Stimulated activated naive B cell treated with anti-CD40 and anti-IgM and Interleukin-4, amounts not matched to agents 10 μg/mL and 1 μg/mL and 100 μg/mL, for 72 hours (primary cell): ENCODE measurements at regions not wholly inside any gene's neighbourhood (a gene's known extent, or its start where the extent isn't known, plus 50 kb on each side); places are given as distances from the start of the nearest gene placed in this dataset.

Experiments used
- ATAC-seq, 2 donors: fragments of 150-1000 bp; cut with Tn5 transposase; replicated peaks; 2 replicates each; pipeline ENCODE4 v1.10.0; 2021; ENCODE audit warnings: moderate library complexity in 1 of 2
- DNase-seq: peaks from one replicate; pipeline ENCODE4 v3.0.0; 2021
- H3K27ac Mint-ChIP-seq: one replicate; pipeline ENCODE4 v1.8.0; 2022; ENCODE audit warnings: mild to moderate bottlenecking, mixed read lengths
- H3K27me3 Mint-ChIP-seq, 2 donors: one replicate each; pipeline ENCODE4 v1.8.0; 2022; ENCODE audit warnings: mixed read lengths in 2 of 2
- H3K36me3 Mint-ChIP-seq, 2 donors: one replicate each; pipeline ENCODE4 v1.8.0; 2022; ENCODE audit warnings: mixed read lengths in 2 of 2, mild to moderate bottlenecking in 1 of 2
- H3K4me1 Mint-ChIP-seq, 2 donors: one replicate each; pipeline ENCODE4 v1.8.0; 2022; ENCODE audit warnings: mixed read lengths in 2 of 2, mild to moderate bottlenecking in 1 of 2
- H3K4me3 Mint-ChIP-seq, 2 donors: one replicate each; pipeline ENCODE4 v1.8.0; 2022; ENCODE audit warnings: mild to moderate bottlenecking in 2 of 2, mixed read lengths in 2 of 2, moderate library complexity in 1 of 2
- H3K9me3 Mint-ChIP-seq, 2 donors: one replicate each; pipeline ENCODE4 v1.8.0; 2022; ENCODE audit warnings: mixed read lengths in 2 of 2, mild to moderate bottlenecking in 1 of 2

DNA sequence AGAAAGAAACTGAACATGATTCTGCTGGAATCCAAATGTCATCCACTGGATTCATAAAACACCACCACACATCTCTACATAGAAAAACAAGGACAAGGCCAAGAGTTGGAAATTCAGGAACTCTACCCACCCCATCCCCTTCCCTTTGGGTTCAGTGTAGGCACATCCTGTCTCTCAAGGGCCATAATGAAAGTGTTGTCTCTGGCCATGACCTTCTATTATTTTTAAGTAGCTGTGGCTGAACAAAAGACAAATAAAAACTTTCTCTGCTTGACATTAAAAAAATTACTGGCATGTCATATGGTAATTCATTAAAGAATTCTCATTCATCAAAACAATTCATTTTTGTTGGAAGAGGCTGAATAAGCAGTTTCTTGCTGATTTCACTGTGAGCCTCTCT, 54.9 kb upstream of the ZBTB18 start:
- H3K4me3 Mint-ChIP-seq = no peak overlapping the region
- peaks cover 0 to 3% of the 10 kb centered on the region in 2 donors for H3K4me1 Mint-ChIP-seq
- H3K9me3 Mint-ChIP-seq = peaks cover 5 to 6% of the 10 kb centered on the region in 2 donors
- no peaks in the 10 kb centered on the region for H3K36me3 Mint-ChIP-seq
- no peak overlapping the region for H3K27ac Mint-ChIP-seq
- DNase-seq (no peak), ATAC-seq (no peak)
- H3K27me3 Mint-ChIP-seq = peaks cover 0 to 6% of the 10 kb centered on the region in 2 donors

DNA sequence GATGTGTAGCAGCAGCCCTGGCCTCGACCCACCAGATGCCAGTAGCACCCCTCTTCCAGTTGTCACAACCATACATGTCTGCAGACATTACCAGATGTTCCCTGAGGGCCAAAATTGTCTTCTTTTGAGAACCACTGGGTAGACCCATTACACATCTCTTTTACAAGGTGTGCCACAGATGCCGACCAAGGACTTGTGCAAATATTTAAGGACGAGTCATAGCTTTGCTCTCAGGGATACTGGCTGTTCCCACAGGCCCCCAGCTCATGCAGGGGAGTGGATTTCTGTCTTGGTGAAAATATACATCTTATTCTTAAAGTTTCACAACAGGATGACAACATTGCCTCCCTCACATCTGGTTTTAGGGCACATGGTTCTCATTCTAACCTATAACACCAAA, 59.4 kb upstream of the ZBTB18 start:
- no peak for DNase-seq
- Mint-ChIP-seq H3K9me3 (peaks cover 9 to 17% of the 10 kb centered on the region in 2 donors), H3K4me1 (no peaks in the 10 kb centered on the region), H3K27me3 (peaks cover 0 to 5% of the 10 kb centered on the region in 2 donors), H3K27ac (no peak overlapping the region), H3K4me3 (no peak overlapping the region), H3K36me3 (peaks cover 5 to 9% of the 10 kb centered on the region in 2 donors)
- ATAC-seq = no peak

DNA sequence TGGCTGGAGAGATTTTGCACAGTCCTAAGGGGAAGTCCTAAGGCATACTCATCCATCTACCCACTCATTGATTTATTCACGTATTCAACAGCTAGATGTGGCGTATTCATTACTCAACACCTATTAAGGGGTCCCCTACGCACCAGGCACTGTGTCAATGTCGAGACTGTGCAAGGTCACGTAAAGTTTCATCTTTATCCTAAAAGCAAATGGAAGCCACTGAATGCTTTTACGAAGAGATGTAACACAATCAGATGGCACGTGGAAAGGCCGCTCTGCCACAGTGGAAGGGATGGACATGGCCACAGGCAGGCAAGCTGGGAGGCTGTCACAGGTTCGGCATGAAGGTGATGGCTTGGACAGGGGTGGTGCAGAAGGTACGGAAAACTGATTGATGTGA, 66.3 kb upstream of the ZBTB18 start:
- Mint-ChIP-seq H3K27me3 (peaks cover 5 to 13% of the 10 kb centered on the region in 2 donors), H3K4me1 (no peaks in the 10 kb centered on the region), H3K36me3 (peaks cover 0 to 3% of the 10 kb centered on the region in 2 donors), H3K4me3 (no peak overlapping the region), H3K27ac (no peak overlapping the region), H3K9me3 (peaks cover under 1 to 8% of the 10 kb centered on the region in 2 donors)
- DNase-seq = no peak
- ATAC-seq = no peak

DNA sequence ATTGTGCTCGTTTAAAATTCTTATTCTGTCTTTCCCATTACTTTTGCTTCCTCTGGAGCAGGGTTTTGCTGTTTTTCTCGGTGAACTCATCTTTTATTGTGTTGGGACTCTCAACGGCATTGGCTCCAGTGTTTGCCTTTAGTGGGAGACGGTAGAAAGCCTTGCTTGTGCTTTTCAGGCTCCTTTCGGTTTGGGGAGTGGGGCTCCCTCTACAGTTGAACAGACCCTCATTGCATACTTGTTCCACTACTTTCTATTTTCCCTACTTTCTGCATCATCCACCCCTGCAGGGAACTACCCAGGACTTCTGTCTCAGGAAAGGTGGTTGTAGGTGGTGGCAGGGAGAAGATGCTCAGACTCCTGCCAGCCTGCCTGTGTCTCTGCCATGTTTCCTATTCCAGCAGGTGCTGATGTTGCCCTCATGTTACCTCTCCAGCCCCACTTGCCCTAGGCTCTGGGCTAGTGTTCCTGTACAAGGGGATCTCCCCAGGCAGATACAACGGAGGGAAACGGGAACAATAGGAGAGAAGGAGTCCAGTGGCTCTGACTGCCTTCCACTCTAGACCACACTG, 68.5 kb upstream of the ZBTB18 start:
- H3K4me1 Mint-ChIP-seq = no peaks in the 10 kb centered on the region
- peaks cover 6 to 13% of the 10 kb centered on the region in 2 donors for H3K27me3 Mint-ChIP-seq
- DNase-seq (no peak), ATAC-seq (no peak)
- H3K36me3 Mint-ChIP-seq = no peaks in the 10 kb centered on the region
- no peak overlapping the region for H3K4me3 Mint-ChIP-seq
- no peak overlapping the region for H3K27ac Mint-ChIP-seq
- H3K9me3 Mint-ChIP-seq = peaks cover 0 to 4% of the 10 kb centered on the region in 2 donors

DNA sequence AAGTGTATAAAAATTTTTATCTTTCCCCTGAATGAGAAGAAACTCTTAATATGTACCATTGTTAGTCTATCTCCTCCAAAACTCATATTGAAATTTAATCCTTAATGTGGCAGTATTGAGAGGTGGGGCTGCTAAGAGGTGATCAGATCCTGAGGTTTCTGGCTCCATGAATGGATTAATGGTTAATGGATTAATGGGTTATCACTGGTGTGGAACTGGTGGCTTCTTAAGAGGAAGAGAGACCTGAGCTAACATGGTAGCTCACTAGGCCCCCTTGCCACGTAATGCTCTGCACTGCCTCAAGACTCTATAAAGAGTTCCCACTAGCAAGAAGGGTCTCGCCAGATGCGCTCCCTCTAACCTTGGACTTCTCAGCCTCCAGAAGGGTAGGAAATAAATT, 70.6 kb upstream of the ZBTB18 start:
- H3K27ac Mint-ChIP-seq = no peak overlapping the region
- ATAC-seq = no peak
- peaks cover 11 to 13% of the 10 kb centered on the region in 2 donors for H3K27me3 Mint-ChIP-seq

DNA sequence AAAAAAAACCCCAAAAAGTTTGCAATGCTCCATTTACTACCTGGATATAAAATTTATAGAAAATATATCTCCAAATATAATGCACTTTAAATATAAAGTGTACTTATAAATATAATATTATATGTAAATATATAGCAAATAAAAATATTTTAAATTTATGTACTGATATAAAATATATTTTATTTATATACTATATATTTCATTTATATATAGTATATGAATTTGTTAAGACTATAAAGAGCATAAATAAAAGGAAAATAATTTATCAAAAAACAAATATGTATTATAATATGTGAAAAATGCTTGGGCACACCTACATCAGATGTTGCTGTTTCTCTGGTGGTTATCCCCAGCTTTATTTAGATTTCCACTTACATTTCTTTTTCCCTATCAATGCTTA, 71.0 kb upstream of the ZBTB18 start:
- Mint-ChIP-seq H3K4me1 (no peaks in the 10 kb centered on the region), H3K4me3 (no peak overlapping the region), H3K9me3 (no peaks in the 10 kb centered on the region), H3K27me3 (peaks cover 9 to 13% of the 10 kb centered on the region in 2 donors), H3K36me3 (no peaks in the 10 kb centered on the region), H3K27ac (no peak overlapping the region)
- DNase-seq (no peak), ATAC-seq (no peak)

More for the DNA sequence above, 70.6 kb upstream of the ZBTB18 start:
- Mint-ChIP-seq H3K9me3 (no peaks in the 10 kb centered on the region), H3K36me3 (no peaks in the 10 kb centered on the region), H3K4me3 (no peak overlapping the region), H3K4me1 (no peaks in the 10 kb centered on the region)
- no peak for DNase-seq

DNA sequence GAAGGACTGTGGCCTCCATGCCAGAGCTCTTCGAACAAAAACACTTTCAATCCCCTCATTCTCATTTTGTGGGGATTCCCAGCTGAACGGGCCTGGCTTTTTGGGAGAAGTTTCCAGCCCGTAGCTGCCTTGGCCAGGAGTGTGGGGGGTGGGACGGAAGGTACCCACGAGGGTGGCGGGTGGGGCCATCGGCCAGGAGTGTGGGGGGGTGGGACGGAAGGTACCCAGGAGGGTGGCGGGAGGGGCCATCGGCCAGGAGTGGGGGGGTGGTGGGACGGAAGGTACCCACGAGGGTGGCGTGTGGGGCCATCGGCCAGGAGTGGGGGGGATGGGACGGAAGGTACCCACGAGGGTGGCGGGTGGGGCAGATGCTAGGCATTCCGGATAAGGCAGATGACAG, 71.7 kb upstream of the ZBTB18 start:
- Mint-ChIP-seq H3K9me3 (no peaks in the 10 kb centered on the region), H3K27me3 (peaks cover 13 to 19% of the 10 kb centered on the region in 2 donors), H3K4me1 (no peaks in the 10 kb centered on the region), H3K4me3 (no peak overlapping the region), H3K36me3 (no peaks in the 10 kb centered on the region), H3K27ac (no peak overlapping the region)
- DNase-seq = no peak
- no peak for ATAC-seq

DNA sequence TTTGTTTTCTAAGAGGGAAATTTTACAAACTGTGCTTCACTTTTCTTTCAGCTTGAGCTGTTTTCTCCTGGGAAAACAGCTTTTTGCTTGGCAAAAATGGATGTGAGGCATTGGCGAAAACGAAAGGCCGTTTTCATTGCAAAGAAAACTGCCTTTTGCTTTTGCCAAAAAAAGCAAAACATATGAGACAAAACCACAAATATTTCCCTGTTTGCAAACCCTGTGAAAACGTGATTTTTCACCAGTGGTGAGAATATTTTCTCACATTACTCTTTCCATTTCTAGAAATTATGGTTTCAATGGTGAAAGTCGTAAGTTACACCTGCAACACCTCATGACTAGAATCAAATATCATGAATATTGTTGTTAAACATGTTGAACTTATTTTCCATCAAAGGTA, 74.0 kb upstream of the ZBTB18 start:
- Mint-ChIP-seq H3K4me3 (no peak overlapping the region), H3K36me3 (no peaks in the 10 kb centered on the region), H3K27ac (no peak overlapping the region), H3K4me1 (no peaks in the 10 kb centered on the region), H3K27me3 (peaks cover 22 to 28% of the 10 kb centered on the region in 2 donors), H3K9me3 (no peaks in the 10 kb centered on the region)
- DNase-seq (no peak), ATAC-seq (no peak)

DNA sequence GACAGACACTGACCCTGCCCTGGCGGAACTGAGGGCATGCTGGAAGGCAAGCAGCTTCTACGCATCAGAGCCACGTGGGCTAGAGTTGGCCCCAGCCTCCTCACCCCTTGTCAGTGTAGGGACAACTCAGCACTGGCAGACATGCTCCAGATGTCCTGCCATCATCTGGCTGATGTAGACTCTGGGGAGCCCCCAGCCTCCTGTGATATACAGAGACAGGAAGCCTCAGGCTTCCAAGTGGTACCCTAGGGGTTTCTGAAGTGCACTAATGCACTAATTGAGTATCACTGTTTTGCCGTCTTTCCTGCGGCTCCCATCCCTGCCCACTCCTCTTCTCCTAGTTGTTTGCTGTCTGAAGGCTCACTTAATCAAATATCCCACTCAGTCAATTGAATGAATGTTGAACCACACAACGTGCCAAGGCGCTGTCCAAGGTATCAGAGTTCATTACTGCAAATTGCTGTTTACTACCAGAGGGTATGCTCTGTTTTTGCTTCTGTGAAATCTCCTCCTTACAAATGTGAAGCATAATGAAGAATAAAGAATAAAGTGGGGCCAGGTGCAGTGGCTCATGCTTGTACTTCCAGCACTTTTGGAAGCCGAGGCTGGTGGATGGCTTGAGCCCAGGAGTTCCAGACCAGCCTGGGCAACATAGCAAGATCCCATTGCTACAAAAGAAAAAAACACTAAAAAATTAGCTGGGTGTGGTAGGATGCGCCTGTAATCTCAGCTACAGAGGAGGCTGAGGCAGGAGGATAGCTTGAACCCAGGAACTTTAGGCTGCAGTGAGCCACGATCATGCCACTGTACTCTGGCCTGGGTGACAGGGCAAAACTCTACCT, 76.4 kb upstream of the ZBTB18 start:
- Mint-ChIP-seq H3K36me3 (no peaks in the 10 kb centered on the region), H3K27ac (no peak overlapping the region), H3K9me3 (no peaks in the 10 kb centered on the region), H3K4me1 (peaks cover 2 to 5% of the 10 kb centered on the region in 2 donors), H3K4me3 (no peak overlapping the region), H3K27me3 (peaks cover 33 to 39% of the 10 kb centered on the region in 2 donors)
- ATAC-seq (no peak), DNase-seq (no peak)

DNA sequence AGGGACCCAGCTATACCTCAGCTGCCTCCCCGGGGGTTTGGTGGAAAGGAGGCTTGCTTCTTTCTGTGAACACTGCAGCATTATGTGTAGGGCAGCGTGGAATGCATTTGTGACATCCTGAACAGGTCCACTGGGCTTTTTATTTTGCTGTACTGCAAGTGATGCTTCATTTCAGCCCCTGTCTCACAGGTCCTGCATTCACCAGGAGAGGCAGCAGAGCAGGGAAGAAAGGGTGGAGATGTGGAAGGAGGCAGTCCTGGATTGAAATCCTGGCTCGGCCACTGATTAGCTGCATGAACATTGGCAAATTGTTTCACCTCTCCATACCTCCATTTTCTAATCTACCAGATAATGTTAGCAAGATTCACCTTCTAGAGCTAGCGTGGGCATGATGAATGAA, 77.9 kb upstream of the ZBTB18 start:
- Mint-ChIP-seq H3K36me3 (no peaks in the 10 kb centered on the region), H3K27me3 (peaks cover 33 to 39% of the 10 kb centered on the region in 2 donors), H3K4me1 (peaks cover 2 to 5% of the 10 kb centered on the region in 2 donors), H3K27ac (no peak overlapping the region), H3K9me3 (no peaks in the 10 kb centered on the region), H3K4me3 (no peak overlapping the region)
- ATAC-seq = no peak
- no peak for DNase-seq

DNA sequence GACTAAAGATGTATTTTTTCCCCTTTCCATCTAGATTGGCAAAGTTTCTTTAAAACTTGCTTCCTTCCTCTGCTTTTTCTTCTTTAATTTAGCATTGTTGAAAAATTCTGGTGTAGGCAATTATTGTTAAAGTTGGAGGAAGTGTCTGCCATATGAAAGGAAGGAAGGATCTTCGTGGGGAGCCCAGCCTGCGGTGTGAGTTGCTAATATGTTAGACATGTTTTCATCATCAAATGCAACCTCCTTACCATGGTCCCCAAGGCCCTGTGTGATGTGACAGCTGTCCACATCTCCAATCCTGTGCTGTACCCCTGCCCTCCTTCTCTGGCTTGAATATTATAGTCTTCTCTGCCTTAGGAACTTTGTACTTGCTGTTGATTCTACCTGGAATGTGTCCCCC, 81.0 kb upstream of the ZBTB18 start:
- Mint-ChIP-seq H3K27me3 (peaks cover 26 to 29% of the 10 kb centered on the region in 2 donors), H3K36me3 (no peaks in the 10 kb centered on the region), H3K27ac (no peak overlapping the region), H3K4me3 (no peak overlapping the region), H3K9me3 (no peaks in the 10 kb centered on the region), H3K4me1 (peaks cover 2 to 5% of the 10 kb centered on the region in 2 donors)
- no peak for ATAC-seq
- no peak for DNase-seq

DNA sequence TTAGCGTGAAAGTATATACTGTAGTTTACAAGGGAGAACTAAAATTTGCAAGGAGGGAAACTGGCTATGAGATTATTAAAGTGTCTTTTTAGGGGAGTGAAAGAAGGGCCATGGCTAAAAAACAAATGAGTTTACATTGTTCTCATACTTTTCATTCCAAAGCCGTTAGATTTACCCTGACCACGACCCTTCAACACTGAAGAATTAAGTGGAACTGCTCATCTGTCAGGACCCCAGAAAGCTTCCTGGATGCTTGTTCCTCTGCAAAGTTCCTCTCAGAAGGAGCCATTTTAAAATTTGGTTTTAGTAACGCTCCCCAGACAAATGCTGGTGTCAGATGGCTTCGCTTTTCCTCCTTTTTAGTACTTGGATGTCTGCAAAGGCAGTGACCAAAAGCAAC, 82.7 kb upstream of the ZBTB18 start:
- Mint-ChIP-seq H3K27ac (no peak overlapping the region), H3K27me3 (peaks cover 17 to 18% of the 10 kb centered on the region in 2 donors), H3K9me3 (no peaks in the 10 kb centered on the region), H3K4me1 (peaks cover 2 to 5% of the 10 kb centered on the region in 2 donors), H3K36me3 (no peaks in the 10 kb centered on the region), H3K4me3 (no peak overlapping the region)
- no peak for ATAC-seq
- DNase-seq = no peak

DNA sequence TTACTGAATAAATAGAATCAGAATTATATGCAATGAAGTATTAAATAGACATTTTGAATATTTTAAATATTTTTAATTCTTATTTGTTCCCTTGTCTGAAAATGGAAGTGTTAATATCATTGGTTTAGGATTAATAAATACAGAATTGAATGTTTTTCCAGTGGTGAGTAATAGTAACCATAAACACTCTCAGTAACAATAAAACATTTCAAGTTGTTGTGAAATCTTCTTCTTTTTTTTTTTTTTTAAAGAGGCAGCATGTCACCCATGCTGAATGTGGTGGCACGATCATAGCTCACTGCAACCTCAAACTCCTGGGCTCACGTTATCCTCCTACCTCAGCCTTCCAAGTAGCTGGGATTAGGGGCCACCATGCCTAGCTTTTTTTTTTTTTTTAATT, 86.2 kb upstream of the ZBTB18 start:
- H3K4me1 Mint-ChIP-seq = no peaks in the 10 kb centered on the region
- no peaks in the 10 kb centered on the region for H3K36me3 Mint-ChIP-seq
- H3K27me3 Mint-ChIP-seq = peaks cover 0 to 2% of the 10 kb centered on the region in 2 donors
- ATAC-seq (no peak), DNase-seq (no peak)
- no peak overlapping the region for H3K27ac Mint-ChIP-seq
- H3K9me3 Mint-ChIP-seq = no peaks in the 10 kb centered on the region
- no peak overlapping the region for H3K4me3 Mint-ChIP-seq

DNA sequence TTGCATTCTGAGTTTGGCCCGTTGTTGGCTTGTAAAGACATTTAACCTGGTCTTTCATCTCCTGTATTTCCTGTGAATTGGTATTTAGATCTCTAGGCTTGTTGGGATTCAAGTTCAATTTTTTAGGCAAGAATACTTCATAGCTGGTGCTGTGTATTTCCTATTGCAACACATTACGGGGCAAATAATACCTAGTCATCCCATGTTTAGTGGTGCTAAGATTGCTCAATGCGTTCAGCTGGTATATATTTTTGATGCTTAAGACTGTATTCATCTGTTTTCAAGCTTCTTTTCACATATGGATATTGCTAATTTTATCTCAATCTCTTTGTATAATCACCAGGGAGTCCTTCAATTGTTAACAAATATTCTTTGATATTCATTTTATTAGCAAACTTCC, 87.5 kb upstream of the ZBTB18 start:
- no peak overlapping the region for H3K4me3 Mint-ChIP-seq
- no peaks in the 10 kb centered on the region for H3K4me1 Mint-ChIP-seq
- ATAC-seq (no peak), DNase-seq (no peak)
- no peaks in the 10 kb centered on the region for H3K36me3 Mint-ChIP-seq
- H3K27ac Mint-ChIP-seq = no peak overlapping the region
- H3K9me3 Mint-ChIP-seq = no peaks in the 10 kb centered on the region
- peaks cover 7 to 9% of the 10 kb centered on the region in 2 donors for H3K27me3 Mint-ChIP-seq

DNA sequence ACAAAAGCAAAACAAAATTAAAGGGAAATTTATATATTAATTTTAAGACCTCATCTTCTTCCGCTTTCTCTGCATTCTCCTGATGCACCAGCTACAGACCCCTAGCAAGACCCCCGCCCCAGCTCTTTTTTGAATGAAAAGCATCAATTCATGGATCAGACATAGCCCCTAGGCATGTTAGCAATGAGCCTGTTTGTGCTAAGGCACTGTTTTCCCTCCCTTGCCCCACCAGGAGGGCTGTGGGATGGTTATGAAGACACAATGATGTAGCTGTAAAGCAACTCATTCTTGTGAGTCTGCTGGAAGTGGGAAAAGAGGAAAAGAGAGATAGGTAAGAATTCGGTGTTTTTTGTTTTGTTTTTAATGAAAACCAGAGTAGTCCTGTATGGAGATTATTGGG, 88.5 kb upstream of the ZBTB18 start:
- Mint-ChIP-seq H3K36me3 (no peaks in the 10 kb centered on the region), H3K27me3 (peaks cover 7 to 9% of the 10 kb centered on the region in 2 donors), H3K27ac (no peak overlapping the region), H3K9me3 (no peaks in the 10 kb centered on the region), H3K4me1 (no peaks in the 10 kb centered on the region), H3K4me3 (no peak overlapping the region)
- DNase-seq = no peak
- ATAC-seq = no peak
